Keratinocyte (primary cell): ENCODE measurements at regions not wholly inside any gene's neighbourhood (a gene's known extent, or its start where the extent isn't known, plus 50 kb on each side); places are given as distances from the start of the nearest gene placed in this dataset.

Experiments
- DNase-seq: peaks from one replicate; pipeline ENCODE4 v3.0.0-alpha.2; 2011; ENCODE audit warnings: low read depth, missing footprints, low spot score
- FAIRE-seq: peaks from 2 replicates; lab custom pipeline; 2011; peaks lifted over from hg19 to GRCh38; lab: Jason Lieb, UNC
- H2AFZ ChIP-seq: 2 replicates; pipeline ENCODE4 v1.6.0; 2012; ENCODE audit warnings: low read length, control low read depth, inconsistent platforms; ENCODE audit not compliant: control insufficient read depth
- H3K27ac ChIP-seq: 2 replicates; pipeline ENCODE4 v1.5.1; 2011; ENCODE audit warnings: low read length; ENCODE audit not compliant: control insufficient read depth, insufficient read depth
- H3K27me3 ChIP-seq: 3 replicates; pipeline ENCODE4 v1.6.0; 2011; ENCODE audit warnings: low read length; ENCODE audit not compliant: control insufficient read depth, insufficient read depth; ENCODE audit errors: extremely low read depth
- H3K36me3 ChIP-seq, 2 experiments: 2 replicates in 1 of 2; 3 replicates in 1 of 2; pipeline ENCODE4 v1.5.1; 2011; ENCODE audit warnings: low read length in 2 of 2, mild to moderate bottlenecking in 1 of 2; ENCODE audit not compliant: control insufficient read depth in 2 of 2, insufficient read depth in 2 of 2; ENCODE audit errors: extremely low read depth in 1 of 2
- H3K4me1 ChIP-seq: 3 replicates; pipeline ENCODE4 v1.5.1; 2011; ENCODE audit warnings: low read length; ENCODE audit not compliant: control insufficient read depth, insufficient read depth; ENCODE audit errors: extremely low read depth
- H3K4me2 ChIP-seq: 3 replicates; pipeline ENCODE4 v1.6.0; 2011; ENCODE audit warnings: low read depth, low read length; ENCODE audit not compliant: control insufficient read depth, insufficient read depth; ENCODE audit errors: extremely low read depth
- H3K4me3 ChIP-seq, 3 experiments: fragments of 200-600 bp in 1 of 3; sonication (generic) in 1 of 3; 2 replicates in 2 of 3; 3 replicates in 1 of 3; pipeline ENCODE4 v1.5.1; 2011 to 2016; ENCODE audit warnings: low read length in 3 of 3, mild to moderate bottlenecking in 3 of 3, control low read depth in 2 of 3, inconsistent platforms in 1 of 3, low read depth in 1 of 3, mixed read lengths in 1 of 3, mixed run types in 1 of 3, moderate library complexity in 1 of 3; ENCODE audit not compliant: control insufficient read depth in 2 of 3, insufficient read depth in 2 of 3; ENCODE audit errors: extremely low read depth in 1 of 3
- H3K79me2 ChIP-seq: 2 replicates; pipeline ENCODE4 v1.6.0; 2012; ENCODE audit warnings: low read length; ENCODE audit not compliant: control insufficient read depth, insufficient read depth
- H3K9ac ChIP-seq: 3 replicates; pipeline ENCODE4 v1.6.0; 2011; ENCODE audit warnings: low read length; ENCODE audit not compliant: control insufficient read depth, insufficient read depth; ENCODE audit errors: extremely low read depth
- H3K9me1 ChIP-seq: 3 replicates; pipeline ENCODE4 v1.6.0; 2011; ENCODE audit warnings: low read length; ENCODE audit not compliant: control insufficient read depth, insufficient read depth; ENCODE audit errors: extremely low read depth
- H3K9me3 ChIP-seq: 2 replicates; pipeline ENCODE4 v1.5.1; 2012; ENCODE audit warnings: low read depth, low read length; ENCODE audit not compliant: control insufficient read depth
- H4K20me1 ChIP-seq: 3 replicates; pipeline ENCODE4 v1.6.0; 2011; ENCODE audit warnings: low read length; ENCODE audit not compliant: control insufficient read depth, insufficient read depth; ENCODE audit errors: extremely low read depth
- EZH2 ChIP-seq: IDR thresholded peaks from one replicate; pipeline ENCODE4 v1.6.1; 2012; ENCODE audit warnings: inconsistent platforms, mild to moderate bottlenecking, low read length, moderate library complexity
- dilution Hi-C: fragments of 300-500 bp; cut with MboI; formaldehyde crosslinking; loops from one replicate; pipeline ENCODE4 v1.7.0; 2020; ENCODE audit warnings: low sequenced_read_pairs; ENCODE audit not compliant: extremely low pct_ligation_motif_present
- TF ChIP-seq, protein P1 (sequence below), 3 experiments: IDR thresholded peaks in 1 of 3; conservative IDR thresholded peaks in 1 of 3; optimal IDR thresholded peaks in 1 of 3; 2 replicates in 2 of 3; 3 replicates in 1 of 3; pipeline versions ENCODE3 to v1.5.1; 2011; ENCODE audit warnings: low read length in 3 of 3, mild to moderate bottlenecking in 3 of 3, moderate library complexity in 2 of 3, control low read depth in 1 of 3, inconsistent platforms in 1 of 3; ENCODE audit not compliant: insufficient read depth in 2 of 3; ENCODE audit errors: extremely low read depth in 1 of 3

DNA sequence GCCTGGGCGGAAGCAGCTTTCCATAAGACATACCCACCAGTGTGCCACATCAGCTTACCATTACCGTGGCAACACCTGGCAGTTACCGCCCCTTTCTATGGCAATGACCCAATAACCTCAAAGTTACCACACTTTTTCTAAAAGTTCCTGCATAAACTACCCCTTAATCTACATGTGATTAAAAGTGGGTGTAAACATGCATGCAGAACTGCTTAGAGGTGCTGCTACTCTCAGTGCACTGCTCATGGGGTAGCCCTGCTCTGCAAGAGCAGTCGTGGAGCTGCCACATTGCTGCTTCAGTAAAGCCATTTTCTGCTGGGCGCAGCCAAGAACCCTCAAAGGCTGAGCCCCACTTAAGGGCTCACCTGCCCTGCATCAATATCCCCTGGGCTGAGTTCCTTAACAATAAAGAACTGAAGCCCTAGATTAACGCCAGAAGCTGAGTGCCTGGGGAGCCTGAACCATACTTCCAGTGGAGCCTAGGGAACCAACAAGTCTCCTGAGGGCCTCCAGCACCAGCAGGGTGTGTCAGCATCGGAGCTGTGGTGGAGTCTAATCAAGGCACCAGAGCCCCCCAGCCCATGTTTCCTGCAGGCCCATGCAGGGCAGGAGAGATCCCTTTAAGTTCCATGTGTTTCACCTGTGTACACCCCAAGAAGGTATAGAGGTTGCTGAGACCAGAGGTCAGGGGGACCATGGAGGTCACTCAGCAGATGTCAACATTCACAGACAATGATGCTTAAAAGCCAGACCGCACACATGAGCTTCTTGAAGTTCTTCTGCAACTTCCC is 1198.1 kb downstream of the UQCRFS1 start:
- peaks cover 2% of the 10 kb centered on the region for H3K9me3 ChIP-seq
- H3K27ac ChIP-seq: no peak overlapping the region
- H3K4me3 ChIP-seq: no peak overlapping the region
- no peaks in the 10 kb centered on the region for H3K9me1 ChIP-seq
- no peak for FAIRE-seq
- no peaks in the 10 kb centered on the region for H4K20me1 ChIP-seq
- no peak for TF ChIP-seq EZH2
- TF ChIP-seq, protein P1, sequence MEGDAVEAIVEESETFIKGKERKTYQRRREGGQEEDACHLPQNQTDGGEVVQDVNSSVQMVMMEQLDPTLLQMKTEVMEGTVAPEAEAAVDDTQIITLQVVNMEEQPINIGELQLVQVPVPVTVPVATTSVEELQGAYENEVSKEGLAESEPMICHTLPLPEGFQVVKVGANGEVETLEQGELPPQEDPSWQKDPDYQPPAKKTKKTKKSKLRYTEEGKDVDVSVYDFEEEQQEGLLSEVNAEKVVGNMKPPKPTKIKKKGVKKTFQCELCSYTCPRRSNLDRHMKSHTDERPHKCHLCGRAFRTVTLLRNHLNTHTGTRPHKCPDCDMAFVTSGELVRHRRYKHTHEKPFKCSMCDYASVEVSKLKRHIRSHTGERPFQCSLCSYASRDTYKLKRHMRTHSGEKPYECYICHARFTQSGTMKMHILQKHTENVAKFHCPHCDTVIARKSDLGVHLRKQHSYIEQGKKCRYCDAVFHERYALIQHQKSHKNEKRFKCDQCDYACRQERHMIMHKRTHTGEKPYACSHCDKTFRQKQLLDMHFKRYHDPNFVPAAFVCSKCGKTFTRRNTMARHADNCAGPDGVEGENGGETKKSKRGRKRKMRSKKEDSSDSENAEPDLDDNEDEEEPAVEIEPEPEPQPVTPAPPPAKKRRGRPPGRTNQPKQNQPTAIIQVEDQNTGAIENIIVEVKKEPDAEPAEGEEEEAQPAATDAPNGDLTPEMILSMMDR (optimal IDR thresholded peaks at IDR 0.05 in 1 of 3, IDR thresholded peaks at IDR 0.05 in 1 of 3, conservative IDR thresholded peaks at IDR 0.05 in 1 of 3; ENCODE audit: extremely low read depth in 1 of 3, insufficient read depth in 2 of 3, low read length in 3 of 3): no peak
- H2AFZ ChIP-seq: no peak overlapping the region
- dilution Hi-C loops: no loop called here
- no peaks in the 10 kb centered on the region for H3K79me2 ChIP-seq
- H3K4me2 ChIP-seq: no peak overlapping the region
- no peaks in the 10 kb centered on the region for H3K4me1 ChIP-seq
- no peak overlapping the region for H3K9ac ChIP-seq
- H3K27me3 ChIP-seq: no peaks in the 10 kb centered on the region
- no peak for DNase-seq
- no peaks in the 10 kb centered on the region for H3K36me3 ChIP-seq

DNA sequence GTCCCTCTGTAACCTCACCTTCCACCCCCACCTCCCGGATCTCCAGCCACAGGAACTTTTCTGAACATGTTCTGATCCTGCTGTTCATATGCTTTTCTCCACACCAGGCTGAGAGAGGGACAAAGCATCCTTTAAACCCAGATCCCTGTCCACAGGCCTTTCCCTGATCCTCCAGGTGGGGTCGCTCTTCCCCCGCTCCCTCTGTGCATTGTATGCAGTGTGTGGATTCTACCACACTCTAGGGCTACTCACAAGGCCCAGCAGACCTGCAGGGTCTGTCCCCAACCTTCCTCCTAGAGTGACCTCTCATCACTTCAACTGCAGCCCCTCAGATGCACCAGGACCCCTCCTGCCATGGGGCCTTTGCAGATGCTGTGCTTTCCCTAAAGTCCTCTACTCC is 1200.6 kb downstream of the UQCRFS1 start:
- no peaks in the 10 kb centered on the region for H3K79me2 ChIP-seq
- no peaks in the 10 kb centered on the region for H3K36me3 ChIP-seq
- peaks cover 2% of the 10 kb centered on the region for H3K9me3 ChIP-seq
- dilution Hi-C loops: no loop called here
- no peak overlapping the region for H3K4me2 ChIP-seq
- H4K20me1 ChIP-seq: no peaks in the 10 kb centered on the region
- H3K9me1 ChIP-seq: no peaks in the 10 kb centered on the region
- DNase-seq: no peak
- FAIRE-seq: no peak
- no peak overlapping the region for H3K9ac ChIP-seq
- no peak overlapping the region for H3K27ac ChIP-seq
- H3K4me3 ChIP-seq: no peak overlapping the region
- H3K4me1 ChIP-seq: no peaks in the 10 kb centered on the region
- no peaks in the 10 kb centered on the region for H3K27me3 ChIP-seq
- TF ChIP-seq, protein P1 (optimal IDR thresholded peaks at IDR 0.05 in 1 of 3, IDR thresholded peaks at IDR 0.05 in 1 of 3, conservative IDR thresholded peaks at IDR 0.05 in 1 of 3; ENCODE audit: extremely low read depth in 1 of 3, insufficient read depth in 2 of 3, low read length in 3 of 3): no peak
- TF ChIP-seq EZH2: no peak
- no peak overlapping the region for H2AFZ ChIP-seq
